H1 (cell line): ENCODE measurements at regions not wholly inside any gene's neighbourhood (a gene's known extent, or its start where the extent isn't known, plus 50 kb on each side); places are given as distances from the start of the nearest gene placed in this dataset.

ENCODE experiments used
- CTCF ChIA-PET: fragments of 300-600 bp; sonication (Branson Sonifier 250); formaldehyde crosslinking; loops from one replicate; lab custom pipeline; 2021; ENCODE audit not compliant: partially characterized antibody; lab: Charles Lee
- POLR2A ChIA-PET: fragments of 300-600 bp; sonication (Branson Sonifier 250); formaldehyde crosslinking; loops from one replicate; lab custom pipeline; 2021; ENCODE audit warnings: inconsistent platforms; ENCODE audit not compliant: partially characterized antibody; lab: Charles Lee
- DNase-seq, 2 experiments: peaks; one replicate each; pipeline versions ENCODE4 v3.0.0 to v3.0.0-alpha.2; 2010 to 2022; ENCODE audit warnings: low spot score in 2 of 2, low read depth in 1 of 2, mixed read lengths in 1 of 2
- FAIRE-seq: peaks from 2 replicates; lab custom pipeline; 2011; peaks lifted over from hg19 to GRCh38; lab: Jason Lieb, UNC
- H2AFZ ChIP-seq: 2 replicates; pipeline ENCODE4 v1.8.1; 2012; ENCODE audit warnings: low read length, inconsistent platforms
- H2AK5ac ChIP-seq: 2 replicates; pipeline ENCODE4 v1.6.1; 2013; ENCODE audit warnings: low read depth, low read length
- H2BK120ac ChIP-seq: replicated peaks from 2 replicates; pipeline ENCODE3; 2013; ENCODE audit warnings: low read depth, low read length, inconsistent platforms
- H2BK12ac ChIP-seq: 2 replicates; pipeline ENCODE4 v1.6.1; 2013; ENCODE audit warnings: low read depth, low read length
- H2BK15ac ChIP-seq: 2 replicates; pipeline ENCODE4 v1.6.1; 2013; ENCODE audit warnings: low read length
- H2BK20ac ChIP-seq: 2 replicates; pipeline ENCODE4 v1.6.1; 2013; ENCODE audit warnings: low read length
- H2BK5ac ChIP-seq: 2 replicates; pipeline ENCODE4 v1.6.1; 2013; ENCODE audit warnings: low read depth, low read length
- H3K14ac ChIP-seq: 2 replicates; pipeline ENCODE4 v1.6.1; 2013; ENCODE audit warnings: inconsistent platforms; ENCODE audit not compliant: insufficient read length
- H3K18ac ChIP-seq: 2 replicates; pipeline ENCODE4 v1.6.1; 2013; ENCODE audit warnings: low read length; ENCODE audit errors: extremely low read depth
- H3K23ac ChIP-seq: 2 replicates; pipeline ENCODE4 v1.6.1; 2013; ENCODE audit warnings: inconsistent platforms; ENCODE audit not compliant: insufficient read length
- H3K23me2 ChIP-seq: 2 replicates; pipeline ENCODE4 v1.6.1; 2013; ENCODE audit warnings: low read depth, low read length
- H3K27ac ChIP-seq: 2 replicates; pipeline ENCODE4 v1.6.1; 2011; ENCODE audit warnings: low read depth, low read length, inconsistent platforms
- H3K27me3 ChIP-seq, 4 experiments: replicated peaks in 1 of 4; 1 replicate in 1 of 4; 2 replicates in 3 of 4; pipeline versions ENCODE4 v1.6.1 to v1.8.1; 2011 to 2013; ENCODE audit warnings: low read length in 3 of 4, mild to moderate bottlenecking in 3 of 4, inconsistent platforms in 2 of 4, mixed read lengths in 2 of 4, moderate library complexity in 1 of 4; ENCODE audit not compliant: control insufficient read depth in 3 of 4, insufficient read depth in 3 of 4; ENCODE audit errors: extremely low read depth in 1 of 4
- H3K36me3 ChIP-seq, 4 experiments: 2 replicates each; pipeline versions ENCODE4 v1.6.1 to v1.8.1; 2011 to 2013; ENCODE audit warnings: mild to moderate bottlenecking in 4 of 4, low read length in 3 of 4, moderate library complexity in 2 of 4, control low read depth in 1 of 4, inconsistent platforms in 1 of 4; ENCODE audit not compliant: insufficient read depth in 4 of 4, control insufficient read depth in 2 of 4
- H3K4ac ChIP-seq: replicated peaks from 2 replicates; pipeline ENCODE3; 2013; ENCODE audit warnings: low read length, low read depth, mixed read lengths, inconsistent platforms; ENCODE audit not compliant: insufficient read length
- H3K4me1 ChIP-seq, 4 experiments: replicated peaks in 1 of 4; 1 replicate in 1 of 4; 2 replicates in 3 of 4; pipeline versions ENCODE4 v1.6.1 to v1.8.1; 2011 to 2013; ENCODE audit warnings: low read length in 3 of 4, inconsistent platforms in 2 of 4, mixed read lengths in 1 of 4; ENCODE audit not compliant: insufficient read depth in 4 of 4, control insufficient read depth in 3 of 4
- H3K4me2 ChIP-seq, 2 experiments: 2 replicates each; pipeline versions ENCODE4 v1.6.1 to v1.8.1; 2011 to 2013; ENCODE audit warnings: low read depth in 2 of 2, low read length in 2 of 2, control low read depth in 1 of 2, inconsistent platforms in 1 of 2, mild to moderate bottlenecking in 1 of 2; ENCODE audit not compliant: insufficient read depth in 1 of 2
- H3K4me3 ChIP-seq, 4 experiments: fragments of 200-600, 300-600 bp in 1 of 4; sonication (generic), shearing (Covaris generic), sonication (Bioruptor Twin) in 1 of 4; 2 replicates each; pipeline versions ENCODE4 v1.5.1 to v1.8.1; 2011 to 2016; ENCODE audit warnings: low read length in 4 of 4, low read depth in 3 of 4, control low read depth in 2 of 4, inconsistent platforms in 2 of 4, mild to moderate bottlenecking in 2 of 4, mixed read lengths in 1 of 4, moderate library complexity in 1 of 4; ENCODE audit not compliant: insufficient read depth in 2 of 4; ENCODE audit errors: extremely low read depth in 1 of 4
- H3K56ac ChIP-seq: replicated peaks from 2 replicates; pipeline ENCODE3; 2013; ENCODE audit warnings: low read depth, mild to moderate bottlenecking, mixed read lengths, low read length, inconsistent platforms; ENCODE audit not compliant: insufficient read length
- H3K79me1 ChIP-seq: 2 replicates; pipeline ENCODE4 v1.6.1; 2013; ENCODE audit warnings: low read depth, low read length, control low read depth
- H3K79me2 ChIP-seq, 2 experiments: 2 replicates each; pipeline versions ENCODE4 v1.6.1 to v1.8.1; 2012 to 2013; ENCODE audit warnings: low read length in 2 of 2, mild to moderate bottlenecking in 2 of 2, inconsistent platforms in 1 of 2; ENCODE audit not compliant: insufficient read depth in 2 of 2, control insufficient read depth in 1 of 2
- H3K9ac ChIP-seq, 4 experiments: replicated peaks in 1 of 4; 1 replicate in 1 of 4; 2 replicates in 3 of 4; pipeline versions ENCODE4 v1.6.1 to v1.8.1; 2011 to 2013; ENCODE audit warnings: low read depth in 3 of 4, low read length in 3 of 4, control low read depth in 2 of 4, mild to moderate bottlenecking in 2 of 4, moderate library complexity in 2 of 4, inconsistent platforms in 1 of 4; ENCODE audit errors: extremely low read depth in 1 of 4
- H3K9me3 ChIP-seq, 2 experiments: 2 replicates each; pipeline versions ENCODE4 v1.6.1 to v1.8.1; 2012 to 2013; ENCODE audit warnings: mild to moderate bottlenecking in 2 of 2, moderate library complexity in 2 of 2, control low read depth in 1 of 2, inconsistent platforms in 1 of 2, low read depth in 1 of 2, low read length in 1 of 2, mixed read lengths in 1 of 2; ENCODE audit not compliant: insufficient read depth in 2 of 2
- H4K20me1 ChIP-seq, 2 experiments: replicated peaks in 1 of 2; 2 replicates each; pipeline versions ENCODE3 to v1.8.1; 2011 to 2013; ENCODE audit warnings: inconsistent platforms in 2 of 2, low read length in 2 of 2, mild to moderate bottlenecking in 1 of 2; ENCODE audit not compliant: insufficient read depth in 2 of 2, control insufficient read depth in 1 of 2
- H4K5ac ChIP-seq: 2 replicates; pipeline ENCODE4 v1.6.1; 2013; ENCODE audit warnings: low read length, low read depth, mixed read lengths, inconsistent platforms; ENCODE audit not compliant: insufficient read length
- H4K8ac ChIP-seq: 2 replicates; pipeline ENCODE4 v1.8.0; 2013; ENCODE audit warnings: mild to moderate bottlenecking, moderate library complexity, low read length, inconsistent platforms; ENCODE audit not compliant: insufficient read depth; ENCODE audit errors: extremely low read depth
- H4K91ac ChIP-seq: replicated peaks from 2 replicates; pipeline ENCODE3; 2013; ENCODE audit warnings: low read length, mixed read lengths, inconsistent platforms; ENCODE audit not compliant: insufficient read length
- BCL11A ChIP-seq, 2 experiments: IDR thresholded peaks; one replicate each; pipeline ENCODE4 v1.6.1; 2011; ENCODE audit warnings: low read depth in 2 of 2, low read length in 2 of 2, mild to moderate bottlenecking in 2 of 2
- CBX5 ChIP-seq: fragments of 300-800, 300-1000 bp; sonication (generic); IDR thresholded peaks from 2 replicates; pipeline ENCODE4 v1.7.1; 2016; ENCODE audit warnings: antibody characterized with exemption, low read length, low read depth
- CREB1 ChIP-seq: IDR thresholded peaks from 2 replicates; pipeline ENCODE4 v1.6.1; 2012; ENCODE audit warnings: inconsistent platforms
- CTBP2 ChIP-seq: IDR thresholded peaks from 2 replicates; pipeline ENCODE4 v1.7.0; 2011; ENCODE audit warnings: borderline replicate concordance, mild to moderate bottlenecking, moderate library complexity, mixed read lengths, low read length; ENCODE audit not compliant: insufficient read depth, insufficient read length
- HDAC6 ChIP-seq: IDR thresholded peaks from one replicate; pipeline ENCODE4 v1.7.1; 2012; ENCODE audit warnings: low read depth, mild to moderate bottlenecking, inconsistent platforms, low read length, moderate library complexity
- MAFK ChIP-seq: IDR thresholded peaks from 2 replicates; pipeline ENCODE4 v1.6.1; 2012; ENCODE audit warnings: low read depth, mild to moderate bottlenecking, improper control_type of control experiment, low read length
- PHF8 ChIP-seq: fragments of 200-600 bp; sonication (generic); conservative IDR thresholded peaks from 2 replicates; pipeline ENCODE4 v1.7.1; 2012; ENCODE audit warnings: low read depth, mild to moderate bottlenecking, inconsistent platforms, low read length, moderate library complexity
- POLR2A ChIP-seq, 2 experiments: IDR thresholded peaks; 1 replicate in 1 of 2; 2 replicates in 1 of 2; pipeline ENCODE4 v1.6.1; 2011; ENCODE audit warnings: low read depth in 2 of 2, low read length in 2 of 2, mild to moderate bottlenecking in 2 of 2; ENCODE audit errors: control extremely low read depth in 1 of 2
- TAF1 ChIP-seq: IDR thresholded peaks from 2 replicates; pipeline ENCODE4 v1.6.1; 2011; ENCODE audit warnings: mild to moderate bottlenecking, low read depth, low read length
- WGBS, 2 experiments: shearing (Covaris generic) in 1 of 2; methylation state at CpG; one replicate each; pipeline versions ENCODE4 v1.1.6 to v1.1.7; 2013 to 2015; ENCODE audit warnings: low lambda C conversion rate in 2 of 2, mixed read lengths in 2 of 2, inconsistent platforms in 1 of 2, low coverage in 1 of 2, missing lambda C conversion rate in 1 of 2; ENCODE audit not compliant: insufficient replicate concordance in 2 of 2, insufficient coverage in 1 of 2, insufficient read length in 1 of 2; ENCODE audit errors: extremely low coverage in 1 of 2, missing lambda C conversion rate in 1 of 2; 5-methylcytosine and 5-hydroxymethylcytosine counted together
- TF ChIP-seq, protein P1 (sequence below), 3 experiments: IDR thresholded peaks; 1 replicate in 2 of 3; 2 replicates in 1 of 3; pipeline versions ENCODE4 v1.5.1 to v1.6.1; 2011; ENCODE audit warnings: low read length in 3 of 3, mild to moderate bottlenecking in 3 of 3, inconsistent platforms in 2 of 3, low read depth in 1 of 3, moderate library complexity in 1 of 3; ENCODE audit not compliant: insufficient read depth in 1 of 3; ENCODE audit errors: control extremely low read depth in 1 of 3

DNA sequence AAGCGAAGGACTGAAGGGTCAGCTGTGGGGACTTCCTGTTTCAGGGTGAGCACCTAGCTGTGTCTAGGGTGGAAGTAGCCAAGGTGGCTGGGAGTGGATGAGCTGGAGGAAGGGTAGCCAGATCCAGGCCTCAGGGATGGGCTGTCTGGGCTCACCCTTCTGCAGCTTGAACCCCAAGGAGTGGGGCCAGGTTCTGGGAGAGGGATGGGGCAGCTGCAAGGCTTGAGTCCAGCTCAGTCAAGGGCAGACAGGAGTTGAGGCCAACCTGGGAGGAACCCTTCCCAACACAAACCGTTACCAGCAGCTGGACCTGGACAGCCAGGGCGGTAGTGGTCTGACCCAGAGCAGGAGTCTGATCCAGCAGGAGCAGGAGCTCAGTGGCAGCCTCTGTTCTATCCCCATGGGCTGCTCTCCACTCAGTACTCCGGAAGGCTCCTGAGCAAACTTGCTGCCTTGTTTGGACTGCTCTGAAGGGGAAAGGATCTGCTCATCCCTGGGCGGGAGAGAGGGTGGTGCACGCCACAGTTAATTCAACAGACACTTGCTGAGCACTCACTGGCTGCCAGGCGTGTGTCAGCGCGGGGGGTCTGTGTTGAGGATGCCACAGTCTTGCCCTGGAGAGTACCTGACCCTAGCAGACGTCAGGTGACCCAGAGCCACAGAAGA is 53.8 kb upstream of the THY1 start:
- 81% methylated on average over 10 of the region's 10 CpGs; no CpG with 5 or more reads in 1 of the 2 experiments for WGBS, 2 experiments
- Histone ChIP-seq H2BK15ac (0 out of 2 replicates have a peak overlapping the region, but pooled peaks have one; percentile 61), H4K5ac (no peak overlapping the region), H4K20me1 (peaks cover 0 to 5% of the 10 kb centered on the region in 2 experiments), H2BK12ac (no peak overlapping the region), H2BK20ac (no peak overlapping the region), H3K4me1 (peaks cover 0 to 7% (median under 1%) of the 10 kb centered on the region in 4 experiments; a peak in 3 of 7 replicates), H4K91ac (peak overlapping the region; percentile 30), H3K18ac (no peak overlapping the region), H3K9me3 (no peaks in the 10 kb centered on the region), H3K4me3 (no peak overlapping the region), H4K8ac (no peak overlapping the region), H3K9ac (no peak overlapping the region), H3K23me2 (peaks cover 5% of the 10 kb centered on the region; the same call in 1 of the 2 replicates), H3K4me2 (no peak overlapping the region), H3K23ac (no peak overlapping the region), H2BK120ac (no peak overlapping the region), H3K14ac (no peak overlapping the region), H3K4ac (no peak overlapping the region), H2AK5ac (no peak overlapping the region), H3K36me3 (no peaks in the 10 kb centered on the region), H3K27me3 (no peaks in the 10 kb centered on the region; a peak in 2 of 7 replicates), H2AFZ (no peak overlapping the region), H3K79me2 (no peaks in the 10 kb centered on the region), H3K27ac (no peak overlapping the region), H3K56ac (no peak overlapping the region), H2BK5ac (no peak overlapping the region), H3K79me1 (no peaks in the 10 kb centered on the region)
- DNase-seq (peak in 1 of 2 experiments; percentile 41), FAIRE-seq (no peak)
- ChIA-PET CTCF (interaction anchor here (0.7 to 13.3 kb wide), 21 partner anchors 8 to 632 kb away, joined by 3 to 336 read pairs (median 4); partner anchors contain the start of genes THY1 and USP2), POLR2A (interaction anchor here (0.8 to 1.2 kb wide), 4 partner anchors 9 to 137 kb away, joined by 3 read pairs; no protein-coding TSS in a partner anchor)
- TF ChIP-seq BCL11A (IDR thresholded peaks at IDR 0.05; ENCODE audit: low read depth in 2 of 2, low read length in 2 of 2), result no peak
- TF ChIP-seq, protein P1, sequence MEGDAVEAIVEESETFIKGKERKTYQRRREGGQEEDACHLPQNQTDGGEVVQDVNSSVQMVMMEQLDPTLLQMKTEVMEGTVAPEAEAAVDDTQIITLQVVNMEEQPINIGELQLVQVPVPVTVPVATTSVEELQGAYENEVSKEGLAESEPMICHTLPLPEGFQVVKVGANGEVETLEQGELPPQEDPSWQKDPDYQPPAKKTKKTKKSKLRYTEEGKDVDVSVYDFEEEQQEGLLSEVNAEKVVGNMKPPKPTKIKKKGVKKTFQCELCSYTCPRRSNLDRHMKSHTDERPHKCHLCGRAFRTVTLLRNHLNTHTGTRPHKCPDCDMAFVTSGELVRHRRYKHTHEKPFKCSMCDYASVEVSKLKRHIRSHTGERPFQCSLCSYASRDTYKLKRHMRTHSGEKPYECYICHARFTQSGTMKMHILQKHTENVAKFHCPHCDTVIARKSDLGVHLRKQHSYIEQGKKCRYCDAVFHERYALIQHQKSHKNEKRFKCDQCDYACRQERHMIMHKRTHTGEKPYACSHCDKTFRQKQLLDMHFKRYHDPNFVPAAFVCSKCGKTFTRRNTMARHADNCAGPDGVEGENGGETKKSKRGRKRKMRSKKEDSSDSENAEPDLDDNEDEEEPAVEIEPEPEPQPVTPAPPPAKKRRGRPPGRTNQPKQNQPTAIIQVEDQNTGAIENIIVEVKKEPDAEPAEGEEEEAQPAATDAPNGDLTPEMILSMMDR (IDR thresholded peaks at IDR 0.05; ENCODE audit: control extremely low read depth in 1 of 3, insufficient read depth in 1 of 3, low read depth in 1 of 3, low read length in 3 of 3), result no peak
- no peak for TF ChIP-seq CBX5
- TF ChIP-seq PHF8, result no peak
- no peak for TF ChIP-seq TAF1
- TF ChIP-seq CTBP2, result no peak
- TF ChIP-seq POLR2A (IDR thresholded peaks at IDR 0.05; ENCODE audit: control extremely low read depth in 1 of 2, low read depth in 2 of 2, low read length in 2 of 2), result no peak
- TF ChIP-seq HDAC6, result no peak
- TF ChIP-seq CREB1, result no peak
- no peak for TF ChIP-seq MAFK
